NCI-H1417 (cell line): ENCODE measurements at regions not wholly inside any gene's neighbourhood (a gene's known extent, or its start where the extent isn't known, plus 50 kb on each side); places are given as distances from the start of the nearest gene placed in this dataset.
A peak's percentile ranks its signal among the peaks of the same experiment; 100 is the strongest.
"Not testable (repeated sequence)": the region's sequence is repeated elsewhere in the genome, so short reads cannot be mapped to it uniquely, and the experiment has no call there.

ENCODE experiments used
- DNase-seq, 3 experiments: peaks; one replicate each; lab custom pipeline; 2025; lab: John Stamatoyannopoulos, UW

GRCh38 chrX:46226422-46226821 is 318.8 kb downstream of the ZNF674 start:
- DNase-seq = no peak

DNA sequence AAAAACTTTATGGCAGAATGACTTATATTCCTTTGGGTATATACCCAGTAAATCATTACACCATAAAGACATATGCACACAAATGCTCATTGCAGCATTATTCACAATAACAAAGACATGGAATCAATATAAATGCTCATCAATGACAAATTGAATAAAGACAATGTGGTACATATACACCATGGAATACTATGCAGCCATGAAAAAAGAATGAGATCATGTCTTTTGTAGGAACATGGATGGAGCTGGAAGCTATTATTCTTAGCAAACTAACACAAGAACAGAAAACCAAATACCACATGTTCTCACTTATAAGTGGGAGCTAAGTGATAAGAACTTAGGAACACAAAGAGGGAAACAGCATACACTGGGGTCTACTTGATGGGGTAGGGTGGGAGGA is 321.7 kb downstream of the ZNF674 start:
- not testable (repeated sequence) for DNase-seq

DNA sequence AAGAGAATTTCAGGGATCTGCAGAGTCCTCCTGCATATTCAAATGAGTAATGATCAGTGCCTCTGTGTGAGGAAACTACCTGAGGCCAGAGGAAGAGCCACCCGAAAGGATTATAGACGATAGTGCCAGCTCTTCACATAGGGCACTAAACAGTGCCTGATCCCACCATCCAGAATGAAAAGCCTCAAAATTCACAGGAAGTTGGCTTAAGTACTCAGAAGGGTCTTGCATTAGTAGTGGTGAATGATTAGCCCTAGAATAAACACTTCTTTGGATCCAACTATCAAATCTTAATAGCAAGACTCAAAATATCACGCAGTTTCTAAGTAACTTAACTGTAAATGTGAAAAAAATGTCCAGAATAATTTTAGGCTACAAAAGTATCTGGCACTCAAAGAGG is 324.4 kb downstream of the ZNF674 start:
- DNase-seq = no peak

- no peak for DNase-seq
These were observed 326.8 kb downstream of the ZNF674 start for GRCh38 chrX:46218373-46218772.

GRCh38 chrX:46216406-46216805 is 328.8 kb downstream of the ZNF674 start:
- DNase-seq = no peak

GRCh38 chrX:46211079-46211478 is 334.1 kb downstream of the ZNF674 start:
- DNase-seq = no peak

DNA sequence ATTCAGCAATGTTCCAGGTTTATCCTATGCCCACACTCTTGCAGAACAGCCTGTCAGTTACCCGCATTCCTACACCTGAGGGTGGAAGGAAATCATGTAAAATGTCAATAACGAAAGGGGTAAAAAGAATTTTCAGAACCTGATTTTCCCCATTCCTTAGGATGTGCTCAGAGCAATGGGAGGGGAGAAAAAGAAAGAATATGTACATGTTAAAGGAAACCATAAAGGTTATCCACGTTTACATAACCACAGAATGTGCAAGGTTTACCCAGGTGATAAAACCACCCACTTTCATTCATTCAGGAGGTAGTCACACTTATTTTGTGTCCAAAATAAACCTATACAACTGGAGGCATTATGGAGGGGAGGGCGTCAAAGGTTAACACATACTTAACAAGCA is 335.5 kb downstream of the ZNF674 start:
- DNase-seq = no peak

GRCh38 chrX:46209037-46209436 is 336.2 kb downstream of the ZNF674 start:
- DNase-seq = peak in 1 of 3 experiments; percentile 45

DNA sequence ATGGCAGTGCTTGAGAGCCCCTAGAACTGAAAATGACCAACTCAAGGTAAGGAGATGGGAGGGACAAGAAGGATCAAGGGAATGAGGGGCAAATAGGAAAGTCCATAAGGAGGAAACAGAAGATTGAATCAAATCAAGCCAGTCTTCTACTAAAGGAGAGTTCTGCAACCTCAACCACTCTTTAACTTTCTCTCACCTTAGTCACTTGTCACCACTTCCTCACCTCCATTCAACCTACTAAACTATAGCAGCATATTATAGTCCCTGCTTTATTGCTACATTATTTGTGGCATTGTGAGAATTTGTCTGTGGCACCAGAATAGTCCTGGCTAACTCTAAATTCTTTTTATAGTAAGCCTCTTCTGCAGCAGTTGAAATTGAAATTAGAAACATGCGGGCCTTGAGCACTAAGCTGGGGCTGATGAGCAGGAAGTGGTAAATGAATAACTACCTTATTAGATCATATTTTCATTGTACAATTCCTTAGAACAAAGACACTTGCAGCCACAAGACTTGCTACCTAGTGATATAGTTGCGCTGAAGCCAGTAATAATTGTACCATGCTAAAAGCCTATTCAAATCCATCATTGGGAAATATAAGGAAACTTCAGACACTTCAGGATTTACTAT is 336.9 kb downstream of the ZNF674 start:
- DNase-seq = no peak

DNA sequence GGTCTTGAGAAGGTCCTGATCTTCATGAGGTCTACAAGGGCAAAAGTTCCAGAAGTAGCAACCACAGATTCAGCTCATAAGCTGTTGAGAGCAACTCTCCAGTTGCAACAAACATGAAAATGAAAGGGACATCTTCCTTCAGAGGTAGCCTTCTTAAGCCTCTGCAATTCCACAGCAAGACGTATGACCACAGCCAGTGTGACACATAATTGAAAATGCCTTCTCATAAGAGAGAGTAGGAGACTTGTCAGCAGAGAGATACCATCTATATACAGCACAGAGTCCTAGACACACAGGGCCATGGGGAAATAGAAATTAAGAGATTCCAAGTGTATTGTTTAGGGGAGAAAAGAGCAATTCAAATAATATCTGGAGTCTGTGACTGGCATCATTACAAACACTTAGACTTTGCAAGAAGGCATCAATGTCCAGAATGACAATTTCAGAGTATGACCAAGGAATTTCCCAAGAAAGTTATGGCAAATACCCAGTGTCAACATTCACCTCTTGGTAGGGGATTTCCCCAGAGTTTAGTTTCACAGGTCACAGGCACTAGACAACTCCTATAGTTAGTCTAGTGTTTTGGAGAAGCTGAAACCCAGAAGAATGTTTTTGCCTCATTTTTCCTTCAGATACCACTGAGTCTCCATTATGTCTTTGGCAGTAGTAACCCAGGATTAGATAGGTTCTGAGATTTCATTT is 340.3 kb downstream of the ZNF674 start:
- no peak for DNase-seq

- peak in 1 of 3 experiments; percentile 39 for DNase-seq
These were observed 342.3 kb downstream of the ZNF674 start for GRCh38 chrX:46202733-46203514.

DNA sequence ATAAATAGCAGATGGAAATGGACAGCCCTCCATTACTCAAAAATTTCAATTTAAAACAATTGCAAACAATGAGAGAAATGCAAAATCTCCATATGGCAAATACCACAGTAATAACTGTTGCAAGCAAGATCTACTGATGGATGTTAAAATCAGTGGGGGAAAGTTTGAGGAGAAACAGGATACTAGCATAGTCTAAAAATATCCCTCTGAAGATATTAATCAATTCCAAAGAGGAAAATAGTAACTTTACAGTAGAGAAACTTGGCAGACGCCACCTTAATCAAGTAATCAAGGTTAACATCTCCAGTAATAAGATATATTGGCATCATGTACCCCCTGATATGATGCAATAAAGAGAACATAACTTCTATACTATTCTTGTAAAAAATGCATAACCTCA is 344.8 kb downstream of the ZNF674 start:
- DNase-seq = no peak

DNA sequence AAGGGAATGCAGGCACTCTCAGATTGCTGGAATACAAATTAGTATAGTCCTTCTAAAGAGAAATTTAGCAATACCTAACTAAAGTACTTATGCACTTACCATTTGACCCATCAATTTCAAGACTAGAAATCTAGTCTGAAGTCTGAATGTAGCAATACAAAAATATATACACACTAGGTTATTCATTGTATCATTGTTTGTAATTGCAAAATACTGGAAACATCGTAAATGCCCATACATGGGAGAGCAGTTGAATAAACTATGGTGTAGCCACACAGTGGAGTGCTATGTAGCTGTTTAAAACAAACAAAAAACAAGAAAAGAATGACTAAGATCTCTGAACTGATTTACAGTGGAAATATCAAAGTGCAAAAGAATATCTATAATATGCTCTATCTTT is 346.4 kb downstream of the ZNF674 start:
- no peak for DNase-seq

DNA sequence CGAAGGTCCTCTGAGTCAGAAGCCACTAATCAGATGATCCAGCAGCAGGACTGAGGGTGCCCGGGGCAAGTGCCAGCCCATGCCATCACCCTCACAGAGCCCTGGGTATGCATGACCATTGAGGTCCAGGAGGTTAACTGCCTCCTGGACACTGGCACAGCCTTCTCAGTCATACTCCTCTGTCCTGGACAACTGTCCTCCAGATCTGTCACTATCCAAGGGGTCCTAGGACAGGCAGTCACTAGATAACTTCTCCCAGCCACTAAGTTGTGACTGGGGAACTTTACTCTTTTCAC is 358.5 kb downstream of the ZNF674 start:
- DNase-seq = not testable (repeated sequence)

DNA sequence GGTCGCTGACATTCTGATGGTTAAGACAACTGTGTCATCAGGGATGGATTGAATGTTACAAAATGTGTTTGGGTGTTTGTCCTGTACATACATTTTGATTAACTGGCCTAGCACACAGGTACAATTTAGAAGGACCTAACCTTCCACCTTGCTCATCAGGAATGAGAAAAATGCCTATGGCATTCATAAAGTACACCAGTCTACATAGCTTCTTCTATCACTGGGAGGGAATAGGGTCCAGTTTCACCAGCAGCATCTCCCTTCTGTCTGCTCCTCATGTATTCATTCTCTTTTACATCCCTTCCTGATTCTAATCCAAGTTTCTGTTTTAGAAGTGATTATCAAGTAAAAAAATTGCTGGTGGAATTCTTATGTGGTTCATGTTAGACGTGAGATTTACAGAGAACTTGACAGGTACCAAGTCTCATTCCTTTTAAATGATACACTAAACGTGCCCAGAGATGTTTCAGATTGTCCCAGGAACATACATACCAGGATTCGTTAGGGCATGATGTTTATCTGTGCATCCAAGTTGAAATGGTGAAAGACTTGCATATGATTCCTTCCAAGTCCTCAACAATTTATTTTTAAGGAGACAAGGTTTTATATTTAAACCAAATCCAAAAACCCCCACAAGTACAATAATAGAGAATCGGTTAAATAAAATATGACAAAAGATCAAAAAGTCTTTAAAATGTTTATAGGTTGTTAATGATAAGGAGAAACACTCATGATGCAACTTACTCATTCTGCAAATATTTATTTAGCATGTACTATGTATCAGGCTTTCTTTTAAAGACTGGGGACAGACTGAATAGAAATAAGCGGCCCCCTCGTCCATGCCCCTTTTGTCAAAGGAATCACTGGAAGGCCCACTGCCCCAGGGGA is 359.1 kb downstream of the ZNF674 start:
- no peak for DNase-seq

DNA sequence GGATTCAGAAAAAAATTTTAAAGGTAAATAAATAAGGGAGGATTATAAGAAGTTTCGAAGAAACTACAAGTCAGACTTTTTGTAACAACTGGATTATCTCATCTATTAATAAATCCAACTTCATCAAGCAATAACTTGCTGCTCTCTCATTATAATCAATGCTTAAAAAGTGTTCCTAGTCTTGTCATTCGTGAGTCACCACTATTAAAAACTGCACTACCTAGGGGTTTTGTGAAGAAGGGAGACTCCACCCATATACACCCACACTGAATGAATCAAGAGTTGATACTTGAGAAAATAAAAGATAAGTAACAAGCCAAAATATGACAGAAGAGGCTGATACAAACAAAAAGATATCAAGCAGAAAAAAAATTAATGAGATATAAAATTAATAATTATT is 360.5 kb downstream of the ZNF674 start:
- DNase-seq = no peak

- DNase-seq = no peak
These were observed 364.9 kb downstream of the ZNF674 start for GRCh38 chrX:46180258-46180687.

DNA sequence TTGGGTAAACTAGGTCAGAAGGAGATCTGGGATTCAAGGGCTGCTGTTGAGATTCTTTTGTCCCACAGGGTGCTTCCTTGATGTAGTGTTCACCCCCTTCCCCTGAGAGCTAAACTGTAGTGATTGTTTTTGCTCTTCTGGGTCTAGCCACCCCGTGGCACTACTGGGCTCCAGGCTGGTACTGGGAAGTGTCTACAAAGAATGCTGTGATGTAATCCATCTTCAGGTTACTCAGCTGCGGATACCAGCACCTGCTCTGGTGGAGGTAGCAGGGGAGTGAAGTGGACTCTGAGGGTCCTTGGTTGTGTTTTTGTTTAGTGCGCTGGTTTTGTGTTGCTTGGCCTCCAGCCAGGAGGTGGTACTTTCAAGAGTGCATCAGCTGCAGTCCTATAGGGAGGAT is 365.5 kb downstream of the ZNF674 start:
- DNase-seq = no peak

DNA sequence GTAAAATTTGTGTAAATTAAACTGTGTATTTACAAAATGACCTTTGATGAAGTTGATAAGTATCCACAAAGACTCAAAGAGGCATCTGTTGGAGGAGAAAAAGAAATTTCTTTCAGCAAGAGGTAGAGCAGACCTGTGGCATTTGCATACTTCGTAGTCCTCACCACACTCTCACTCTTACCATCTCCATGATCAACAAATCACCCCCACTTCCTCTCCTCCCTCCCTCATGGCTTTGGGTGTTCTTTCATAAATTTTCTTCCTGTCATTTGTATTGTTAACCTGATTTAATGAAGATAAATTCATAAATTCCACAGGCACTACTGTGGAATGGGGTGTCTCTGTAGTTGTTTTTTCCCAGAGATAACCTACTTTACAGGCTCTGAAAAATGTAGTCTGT is 366.5 kb downstream of the ZNF674 start:
- no peak for DNase-seq

- no peak for DNase-seq
These were observed 372.1 kb downstream of the ZNF674 start for GRCh38 chrX:46173159-46173558.

DNA sequence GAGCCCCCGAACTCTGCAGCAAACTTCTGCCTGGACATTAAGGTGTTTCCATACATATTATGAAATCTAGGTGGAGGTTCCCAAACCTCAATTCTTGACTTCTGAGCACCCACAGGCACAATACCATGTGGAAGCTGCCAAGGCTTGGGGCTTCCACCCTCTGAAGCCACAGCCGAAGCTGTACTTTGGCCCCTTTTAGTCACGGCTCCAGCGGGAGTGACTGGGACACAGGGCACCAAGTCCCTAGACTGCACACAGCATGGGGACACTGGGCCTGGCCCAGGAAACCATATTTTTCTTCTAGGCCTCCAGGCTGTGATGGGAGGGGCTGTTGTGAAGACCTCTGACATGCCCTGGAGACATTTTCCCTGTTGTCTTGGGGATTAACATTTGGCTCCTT is 373.8 kb downstream of the ZNF674 start:
- DNase-seq = not testable (repeated sequence)

GRCh38 chrX:46169808-46170207 is 375.4 kb downstream of the ZNF674 start:
- no peak for DNase-seq
